H9 (cell line): ENCODE measurements at regions not wholly inside any gene's neighbourhood (a gene's known extent, or its start where the extent isn't known, plus 50 kb on each side); places are given as distances from the start of the nearest gene placed in this dataset.

Source experiments
- DNase-seq: peaks from one replicate; pipeline ENCODE4 v3.0.0-alpha.2; 2017
- H2AFZ ChIP-seq: one replicate; pipeline ENCODE4 v1.6.1; 2013; ENCODE audit warnings: mild to moderate bottlenecking, low read length, control low read depth, moderate library complexity
- H2AK5ac ChIP-seq: 2 replicates; pipeline ENCODE4 v1.6.1; 2013; ENCODE audit warnings: low read length, control low read depth, mixed read lengths; ENCODE audit not compliant: insufficient read length
- H2BK120ac ChIP-seq: one replicate; pipeline ENCODE4 v1.6.1; 2013; ENCODE audit warnings: low read depth, mild to moderate bottlenecking, low read length, control low read depth, inconsistent platforms; ENCODE audit not compliant: poor library complexity, severe bottlenecking
- H2BK12ac ChIP-seq: 2 replicates; pipeline ENCODE4 v1.6.1; 2013; ENCODE audit warnings: low read length, control low read depth, mixed read lengths, low read depth; ENCODE audit not compliant: insufficient read length
- H2BK15ac ChIP-seq: 2 replicates; pipeline ENCODE4 v1.6.1; 2013; ENCODE audit warnings: low read depth, low read length, control low read depth
- H2BK20ac ChIP-seq: one replicate; pipeline ENCODE4 v1.6.1; 2013; ENCODE audit warnings: low read depth, mild to moderate bottlenecking, low read length, control low read depth, inconsistent platforms; ENCODE audit not compliant: poor library complexity, severe bottlenecking
- H2BK5ac ChIP-seq: 2 replicates; pipeline ENCODE4 v1.6.1; 2013; ENCODE audit warnings: low read length, control low read depth, mixed read lengths; ENCODE audit not compliant: insufficient read length
- H3K14ac ChIP-seq: 2 replicates; pipeline ENCODE4 v1.6.1; 2013; ENCODE audit warnings: low read length, control low read depth; ENCODE audit not compliant: insufficient read depth
- H3K18ac ChIP-seq: 2 replicates; pipeline ENCODE4 v1.6.1; 2013; ENCODE audit warnings: low read depth, mild to moderate bottlenecking, mixed read lengths, low read length, control low read depth; ENCODE audit not compliant: insufficient read length
- H3K23ac ChIP-seq: 2 replicates; pipeline ENCODE4 v1.6.1; 2013; ENCODE audit warnings: low read length, control low read depth, mixed read lengths, low read depth; ENCODE audit not compliant: insufficient read length
- H3K23me2 ChIP-seq: 2 replicates; pipeline ENCODE4 v1.6.1; 2013; ENCODE audit warnings: low read depth, mild to moderate bottlenecking, mixed read lengths, low read length, control low read depth; ENCODE audit not compliant: insufficient read length, poor library complexity, severe bottlenecking
- H3K27ac ChIP-seq: 2 replicates; pipeline ENCODE4 v1.5.1; 2013; ENCODE audit warnings: low read length, control low read depth, mixed read lengths, low read depth; ENCODE audit not compliant: insufficient read length
- H3K27me3 ChIP-seq: 2 replicates; pipeline ENCODE4 v1.6.1; 2013; ENCODE audit warnings: low read length, control low read depth, inconsistent platforms; ENCODE audit not compliant: insufficient read depth
- H3K4ac ChIP-seq: 2 replicates; pipeline ENCODE4 v1.6.1; 2013; ENCODE audit warnings: low read depth, mild to moderate bottlenecking, control low read depth, inconsistent platforms, low read length, moderate library complexity
- H3K4me1 ChIP-seq: 2 replicates; pipeline ENCODE4 v1.6.1; 2013; ENCODE audit warnings: low read length, control low read depth, inconsistent platforms; ENCODE audit not compliant: insufficient read depth
- H3K4me2 ChIP-seq: 2 replicates; pipeline ENCODE4 v1.6.1; 2013; ENCODE audit warnings: low read length, control low read depth, mixed read lengths; ENCODE audit not compliant: insufficient read length, insufficient read depth
- H3K56ac ChIP-seq: 2 replicates; pipeline ENCODE4 v1.6.1; 2013; ENCODE audit warnings: low read depth, mild to moderate bottlenecking, mixed read lengths, low read length, control low read depth; ENCODE audit not compliant: insufficient read length
- H3K79me1 ChIP-seq: 2 replicates; pipeline ENCODE4 v1.6.1; 2013; ENCODE audit warnings: low read depth, mild to moderate bottlenecking, moderate library complexity, low read length, control low read depth, inconsistent platforms; ENCODE audit not compliant: insufficient read depth, poor library complexity, severe bottlenecking
- H3K79me2 ChIP-seq: 2 replicates; pipeline ENCODE4 v1.6.1; 2013; ENCODE audit warnings: low read length, control low read depth, inconsistent platforms; ENCODE audit not compliant: insufficient read depth
- H3K9ac ChIP-seq: 2 replicates; pipeline ENCODE4 v1.6.1; 2013; ENCODE audit warnings: low read length, control low read depth, mixed read lengths; ENCODE audit not compliant: insufficient read length; ENCODE audit errors: extremely low read depth
- H3K9me3 ChIP-seq: one replicate; pipeline ENCODE4 v1.6.1; 2013; ENCODE audit warnings: low read depth, low read length, inconsistent platforms; ENCODE audit not compliant: control insufficient read depth
- H3T11ph ChIP-seq: one replicate; pipeline ENCODE4 v1.6.1; 2013; ENCODE audit warnings: mild to moderate bottlenecking, low read length, control low read depth, inconsistent platforms
- H4K20me1 ChIP-seq: one replicate; pipeline ENCODE4 v1.6.1; 2013; ENCODE audit not compliant: control insufficient read depth, insufficient read length, insufficient read depth
- H4K5ac ChIP-seq: 2 replicates; pipeline ENCODE4 v1.6.1; 2013; ENCODE audit warnings: low read depth, mild to moderate bottlenecking, mixed read lengths, low read length, control low read depth; ENCODE audit not compliant: insufficient read length
- H4K8ac ChIP-seq: replicated peaks from 2 replicates; pipeline ENCODE4 v1.6.1; 2013; ENCODE audit warnings: low read length, control low read depth, mixed read lengths, low read depth; ENCODE audit not compliant: insufficient read length
- H4K91ac ChIP-seq: 2 replicates; pipeline ENCODE4 v1.6.1; 2013; ENCODE audit warnings: low read depth, mild to moderate bottlenecking, moderate library complexity, mixed read lengths, low read length, control low read depth; ENCODE audit not compliant: insufficient read length
- H3K27ac Mint-ChIP-seq, 3 experiments: 2 replicates in 2 of 3; 3 replicates in 1 of 3; pipeline ENCODE4 v1.8.0; 2020 to 2021; ENCODE audit warnings: mixed read lengths in 3 of 3, mild to moderate bottlenecking in 1 of 3, moderate library complexity in 1 of 3
- H3K27me3 Mint-ChIP-seq: 2 replicates; pipeline ENCODE4 v1.8.0; 2021; ENCODE audit warnings: low read depth, mild to moderate bottlenecking, moderate library complexity, mixed read lengths
- H3K36me3 Mint-ChIP-seq, 3 experiments: 2 replicates in 2 of 3; 3 replicates in 1 of 3; pipeline ENCODE4 v1.8.0; 2020 to 2021; ENCODE audit warnings: low read depth in 3 of 3, mixed read lengths in 3 of 3; ENCODE audit not compliant: insufficient read depth in 1 of 3
- H3K4me1 Mint-ChIP-seq, 2 experiments: 2 replicates each; pipeline ENCODE4 v1.8.0; 2020; ENCODE audit warnings: mixed read lengths in 2 of 2
- H3K4me3 Mint-ChIP-seq, 2 experiments: 2 replicates in 1 of 2; 3 replicates in 1 of 2; pipeline ENCODE4 v1.8.0; 2020 to 2021; ENCODE audit warnings: mild to moderate bottlenecking in 2 of 2, mixed read lengths in 2 of 2, moderate library complexity in 1 of 2
- H3K9me3 Mint-ChIP-seq, 2 experiments: 2 replicates in 1 of 2; 3 replicates in 1 of 2; pipeline ENCODE4 v1.8.0; 2020; ENCODE audit warnings: mild to moderate bottlenecking in 2 of 2, mixed read lengths in 2 of 2, moderate library complexity in 1 of 2
- WGBS: extraction: QIAGEN DNeasy Blood & Tissue Kit; methylation state at CpG from one replicate; pipeline ENCODE4 v1.1.7; 2013; ENCODE audit warnings: missing lambda C conversion rate, low lambda C conversion rate, mixed read lengths; ENCODE audit not compliant: insufficient read length; ENCODE audit errors: extremely low coverage; 5-methylcytosine and 5-hydroxymethylcytosine counted together
- TF ChIP-seq, protein P1 (sequence below): fragments of 200-600 bp; sonication (generic); conservative IDR thresholded peaks from 3 replicates; pipeline ENCODE4 v1.8.0; 2021; ENCODE audit warnings: antibody characterized with exemption, mild to moderate bottlenecking

- H3K23me2 ChIP-seq: no peaks in the 10 kb centered on the region
- H3K4me1 ChIP-seq: no peaks in the 10 kb centered on the region
- H3K4ac ChIP-seq: no peak overlapping the region
- WGBS: no CpG with 5 or more reads among the region's 3 CpGs
- H3K56ac ChIP-seq: no peak overlapping the region
- H2BK20ac ChIP-seq: no peak overlapping the region
- H3K14ac ChIP-seq: no peak overlapping the region
- no peak overlapping the region for H3K4me3 Mint-ChIP-seq
- H3K23ac ChIP-seq: no peak overlapping the region
- no peaks in the 10 kb centered on the region for H3K79me2 ChIP-seq
- peaks cover 4% of the 10 kb centered on the region for H3K9me3 ChIP-seq
- peaks cover 0 to 8% (median 2%) of the 10 kb centered on the region in 3 experiments; a peak in 3 of 7 replicates for H3K36me3 Mint-ChIP-seq
- H3K4me1 Mint-ChIP-seq: no peaks in the 10 kb centered on the region
- H3K27ac ChIP-seq: no peak overlapping the region
- H3K9me3 Mint-ChIP-seq: peaks cover 13 to 18% of the 10 kb centered on the region in 2 experiments
- H2AK5ac ChIP-seq: no peak overlapping the region
- H2BK120ac ChIP-seq: no peak overlapping the region
- no peak overlapping the region for H4K5ac ChIP-seq
- no peak overlapping the region for H2BK12ac ChIP-seq
- no peak for DNase-seq
- no peak overlapping the region for H4K8ac ChIP-seq
- H3K9ac ChIP-seq: no peak overlapping the region
- H4K91ac ChIP-seq: no peak overlapping the region
- no peak overlapping the region for H2AFZ ChIP-seq
- H2BK15ac ChIP-seq: no peak overlapping the region
- H3T11ph ChIP-seq: no peak overlapping the region
- H3K4me2 ChIP-seq: no peak overlapping the region
- H3K18ac ChIP-seq: no peak overlapping the region
- TF ChIP-seq, protein P1, sequence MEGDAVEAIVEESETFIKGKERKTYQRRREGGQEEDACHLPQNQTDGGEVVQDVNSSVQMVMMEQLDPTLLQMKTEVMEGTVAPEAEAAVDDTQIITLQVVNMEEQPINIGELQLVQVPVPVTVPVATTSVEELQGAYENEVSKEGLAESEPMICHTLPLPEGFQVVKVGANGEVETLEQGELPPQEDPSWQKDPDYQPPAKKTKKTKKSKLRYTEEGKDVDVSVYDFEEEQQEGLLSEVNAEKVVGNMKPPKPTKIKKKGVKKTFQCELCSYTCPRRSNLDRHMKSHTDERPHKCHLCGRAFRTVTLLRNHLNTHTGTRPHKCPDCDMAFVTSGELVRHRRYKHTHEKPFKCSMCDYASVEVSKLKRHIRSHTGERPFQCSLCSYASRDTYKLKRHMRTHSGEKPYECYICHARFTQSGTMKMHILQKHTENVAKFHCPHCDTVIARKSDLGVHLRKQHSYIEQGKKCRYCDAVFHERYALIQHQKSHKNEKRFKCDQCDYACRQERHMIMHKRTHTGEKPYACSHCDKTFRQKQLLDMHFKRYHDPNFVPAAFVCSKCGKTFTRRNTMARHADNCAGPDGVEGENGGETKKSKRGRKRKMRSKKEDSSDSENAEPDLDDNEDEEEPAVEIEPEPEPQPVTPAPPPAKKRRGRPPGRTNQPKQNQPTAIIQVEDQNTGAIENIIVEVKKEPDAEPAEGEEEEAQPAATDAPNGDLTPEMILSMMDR: no peak
- H3K27me3 Mint-ChIP-seq: peaks cover 2% of the 10 kb centered on the region
- H4K20me1 ChIP-seq: no peaks in the 10 kb centered on the region
- H2BK5ac ChIP-seq: no peak overlapping the region
- H3K79me1 ChIP-seq: no peaks in the 10 kb centered on the region
- no peak overlapping the region for H3K27ac Mint-ChIP-seq
- no peaks in the 10 kb centered on the region for H3K27me3 ChIP-seq
These were observed 59.2 kb upstream of the SHISAL1 start for GRCh38 chr22:44371741-44372525.
